GM23248 (cell line): ENCODE measurements at regions not wholly inside any gene's neighbourhood (a gene's known extent, or its start where the extent isn't known, plus 50 kb on each side); places are given as distances from the start of the nearest gene placed in this dataset.
A peak's percentile ranks its signal among the peaks of the same experiment; 100 is the strongest.

Source experiments
- DNase-seq: peaks from one replicate; pipeline ENCODE4 v3.0.0-alpha.2; 2015
- H2AFZ ChIP-seq: fragments of 200-600 bp; sonication (generic); 2 replicates; pipeline ENCODE4 v1.6.1; 2016; ENCODE audit warnings: antibody characterized with exemption
- H3F3A ChIP-seq: fragments of 200-600 bp; sonication (generic); 2 replicates; pipeline ENCODE4 v1.6.1; 2016; ENCODE audit warnings: mild to moderate bottlenecking, antibody characterized with exemption, mixed run types; ENCODE audit not compliant: insufficient read depth
- H3K27ac ChIP-seq: fragments of 200-600 bp; sonication (generic); 2 replicates; pipeline ENCODE4 v1.5.1; 2016; ENCODE audit warnings: mild to moderate bottlenecking
- H3K27me3 ChIP-seq: fragments of 200-600 bp; sonication (generic); replicated peaks from 2 replicates; pipeline ENCODE4 v1.6.1; 2016; ENCODE audit warnings: mild to moderate bottlenecking; ENCODE audit not compliant: insufficient read depth
- H3K36me3 ChIP-seq: fragments of 200-600 bp; sonication (generic); 2 replicates; pipeline ENCODE4 v1.6.1; 2016; ENCODE audit warnings: low read depth, mild to moderate bottlenecking
- H3K4me1 ChIP-seq: fragments of 200-600 bp; sonication (generic); 2 replicates; pipeline ENCODE4 v1.6.1; 2016; ENCODE audit warnings: mild to moderate bottlenecking; ENCODE audit not compliant: insufficient read depth
- H3K4me2 ChIP-seq: fragments of 200-600 bp; sonication (generic); one replicate; pipeline ENCODE4 v1.6.1; 2016; ENCODE audit warnings: mild to moderate bottlenecking; ENCODE audit not compliant: unreplicated experiment
- H3K4me3 ChIP-seq: fragments of 200-600 bp; sonication (generic); 2 replicates; pipeline ENCODE4 v1.5.1; 2016; ENCODE audit warnings: mild to moderate bottlenecking
- H3K79me2 ChIP-seq: fragments of 200-600 bp; sonication (generic); 2 replicates; pipeline ENCODE4 v1.6.1; 2016; ENCODE audit warnings: mild to moderate bottlenecking; ENCODE audit not compliant: insufficient read depth
- H3K9ac ChIP-seq: fragments of 200-600 bp; sonication (generic); 2 replicates; pipeline ENCODE4 v1.6.1; 2016; ENCODE audit warnings: mild to moderate bottlenecking
- H3K9me2 ChIP-seq: fragments of 200-600 bp; sonication (generic); 2 replicates; pipeline ENCODE4 v1.6.1; 2016; ENCODE audit warnings: mixed run types, mild to moderate bottlenecking, moderate library complexity; ENCODE audit not compliant: insufficient read depth
- H3K9me3 ChIP-seq: fragments of 200-600 bp; sonication (generic); one replicate; pipeline ENCODE4 v1.6.1; 2017; ENCODE audit warnings: low read depth
- H4K20me1 ChIP-seq: fragments of 200-600 bp; sonication (generic); 2 replicates; pipeline ENCODE4 v1.6.0; 2016; ENCODE audit not compliant: insufficient read depth
- EZH2 ChIP-seq: fragments of 200-600 bp; sonication (generic); IDR thresholded peaks from 2 replicates; pipeline ENCODE4 v1.6.1; 2018; ENCODE audit warnings: antibody characterized with exemption, mild to moderate bottlenecking; ENCODE audit not compliant: insufficient read depth, poor library complexity, severe bottlenecking
- EZH2phosphoT487 ChIP-seq: fragments of 200-600 bp; sonication (generic); IDR thresholded peaks from 2 replicates; pipeline ENCODE4 v1.6.1; 2018; ENCODE audit warnings: antibody characterized with exemption, moderate library complexity, mild to moderate bottlenecking, low read depth; ENCODE audit not compliant: insufficient read depth
- WGBS, 2 experiments: methylation state at CpG; one replicate each; pipeline ENCODE4 v1.1.6; 2015 to 2017; ENCODE audit warnings: low lambda C conversion rate in 2 of 2, low coverage in 1 of 2; ENCODE audit errors: missing lambda C conversion rate in 2 of 2; 5-methylcytosine and 5-hydroxymethylcytosine counted together
- in situ Hi-C: fragments of 300-500 bp; cut with MboI; formaldehyde crosslinking; loops from 2 replicates; pipeline ENCODE4 v1.15.0; 2020

DNA sequence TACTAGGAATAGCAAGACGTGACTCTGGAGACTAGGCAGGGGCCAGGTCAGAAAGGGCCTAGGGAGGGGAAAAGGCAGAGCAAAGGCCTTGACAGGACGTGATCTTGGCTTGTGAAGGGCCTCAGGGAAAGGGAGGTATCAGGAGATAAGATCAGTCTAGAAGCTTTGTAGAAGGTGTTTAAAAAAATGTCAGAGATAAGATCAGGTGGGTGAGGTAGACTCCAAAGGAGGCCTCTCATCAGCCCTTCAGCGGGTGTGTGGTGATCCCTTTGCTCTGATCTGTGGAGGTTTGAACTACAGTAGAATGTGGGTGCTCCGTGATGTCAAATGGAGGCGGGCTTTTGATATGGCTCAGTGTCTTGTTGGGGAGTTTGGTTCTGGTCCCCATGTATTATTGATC lies 78.8 kb upstream of the PRPS1 start:
- H3K9me3 ChIP-seq = no peaks in the 10 kb centered on the region
- WGBS, 2 experiments = 90 to 95% methylated on average over 2 to 5 of the region's 5 CpGs
- no peaks in the 10 kb centered on the region for H3K36me3 ChIP-seq
- H3K4me2 ChIP-seq = no peak overlapping the region
- no peak for TF ChIP-seq EZH2
- TF ChIP-seq EZH2phosphoT487 = no peak
- H4K20me1 ChIP-seq = no peaks in the 10 kb centered on the region
- H3F3A ChIP-seq = no peaks in the 10 kb centered on the region
- H3K4me1 ChIP-seq = peaks cover 7% of the 10 kb centered on the region
- H3K9me2 ChIP-seq = no peaks in the 10 kb centered on the region
- no peak overlapping the region for H3K9ac ChIP-seq
- H3K79me2 ChIP-seq = no peaks in the 10 kb centered on the region
- no peaks in the 10 kb centered on the region for H3K27me3 ChIP-seq
- DNase-seq = no peak
- no peak overlapping the region for H3K27ac ChIP-seq
- in situ Hi-C loops = loop anchor here (10.0 kb wide), 1 partner anchor 95 kb away; no protein-coding TSS in a partner anchor
- no peak overlapping the region for H3K4me3 ChIP-seq
- no peak overlapping the region for H2AFZ ChIP-seq

DNA sequence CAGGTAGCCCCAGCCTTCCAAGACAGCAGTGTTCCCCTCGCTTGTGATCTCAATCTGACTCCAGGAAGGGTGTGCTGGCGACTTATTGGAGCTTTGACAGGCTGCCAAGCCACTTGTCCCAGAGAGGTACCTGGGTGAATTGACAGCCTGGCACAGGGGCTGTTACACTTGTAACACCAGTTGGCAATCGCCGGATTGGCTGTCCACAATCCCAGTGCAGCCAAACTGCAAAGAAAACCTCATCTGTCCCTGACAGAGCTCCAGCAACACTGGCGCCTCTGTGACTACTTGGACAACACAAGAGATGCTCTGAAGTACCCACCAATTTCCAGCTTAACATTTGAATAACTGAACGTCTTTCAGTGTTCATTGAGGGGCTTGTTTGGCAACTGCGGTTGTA lies 76.8 kb upstream of the PRPS1 start:
- Histone ChIP-seq H3K9me2 (no peaks in the 10 kb centered on the region), H3K27me3 (no peaks in the 10 kb centered on the region), H3K4me2 (no peak overlapping the region), H3K9me3 (no peaks in the 10 kb centered on the region), H3K9ac (no peak overlapping the region), H3K4me3 (no peak overlapping the region), H3K79me2 (no peaks in the 10 kb centered on the region), H3K36me3 (no peaks in the 10 kb centered on the region), H3F3A (no peaks in the 10 kb centered on the region), H4K20me1 (no peaks in the 10 kb centered on the region), H3K4me1 (peaks cover 7% of the 10 kb centered on the region), H3K27ac (no peak overlapping the region), H2AFZ (no peak overlapping the region)
- in situ Hi-C loops = no loop called here
- DNase-seq = no peak
- WGBS, 2 experiments = 38 to 64% methylated on average over 4 to 5 of the region's 7 CpGs
- TF ChIP-seq EZH2 = no peak
- no peak for TF ChIP-seq EZH2phosphoT487

DNA sequence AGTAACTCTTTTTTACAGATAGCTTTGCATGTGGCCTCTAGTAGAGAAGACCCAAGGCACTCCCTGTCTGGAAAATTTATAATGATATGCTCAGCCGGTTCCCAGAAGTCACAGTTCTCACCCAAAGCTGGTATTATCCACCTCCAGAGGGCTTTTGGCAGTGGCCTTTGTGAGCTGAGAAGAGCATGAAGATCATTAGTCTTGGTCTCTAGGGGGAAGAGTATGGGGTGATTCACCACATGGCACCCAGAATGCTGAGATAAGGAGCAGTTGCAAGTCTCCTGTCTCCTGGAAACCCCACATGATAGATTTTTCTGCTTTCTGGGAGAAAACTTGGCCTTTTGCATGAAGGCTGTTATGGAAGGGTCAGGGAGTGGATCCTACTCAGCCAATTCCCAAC lies 75.4 kb upstream of the PRPS1 start:
- no peak overlapping the region for H3K9ac ChIP-seq
- in situ Hi-C loops = no loop called here

DNA sequence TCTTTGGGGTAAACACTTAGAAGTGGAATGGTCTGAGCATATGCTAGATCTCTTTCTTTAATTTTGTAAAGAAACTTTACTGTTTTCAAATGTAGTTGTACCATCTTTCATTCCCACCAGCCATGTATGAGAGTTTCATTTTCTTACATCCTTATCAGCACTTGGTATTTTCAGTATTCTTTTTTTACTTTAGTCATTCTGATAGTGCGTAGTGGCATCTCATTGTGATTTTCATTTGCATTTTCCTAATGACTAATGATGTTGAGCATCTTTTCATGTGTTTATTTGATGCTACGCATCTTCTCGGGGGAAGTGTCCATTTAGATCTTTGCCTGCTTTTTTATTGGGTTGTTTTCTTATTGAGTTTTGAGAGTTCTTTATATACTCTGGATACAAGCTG lies 71.3 kb upstream of the PRPS1 start:
- no peak overlapping the region for H2AFZ ChIP-seq

More for the DNA sequence above, 75.4 kb upstream of the PRPS1 start:
- Histone ChIP-seq H3K9me2 (no peaks in the 10 kb centered on the region), H3K36me3 (no peaks in the 10 kb centered on the region), H3K9me3 (no peaks in the 10 kb centered on the region), H3K4me3 (no peak overlapping the region), H3K4me1 (peaks cover 7% of the 10 kb centered on the region), H3K4me2 (no peak overlapping the region), H4K20me1 (no peaks in the 10 kb centered on the region), H3K79me2 (no peaks in the 10 kb centered on the region), H2AFZ (no peak overlapping the region), H3K27ac (no peak overlapping the region), H3K27me3 (no peaks in the 10 kb centered on the region), H3F3A (no peaks in the 10 kb centered on the region)
- no peak for TF ChIP-seq EZH2phosphoT487
- TF ChIP-seq EZH2 = no peak
- WGBS, 2 experiments = 31 to 43% methylated on average over 1 of the region's 1 CpG
- DNase-seq = peak; percentile 54

DNA sequence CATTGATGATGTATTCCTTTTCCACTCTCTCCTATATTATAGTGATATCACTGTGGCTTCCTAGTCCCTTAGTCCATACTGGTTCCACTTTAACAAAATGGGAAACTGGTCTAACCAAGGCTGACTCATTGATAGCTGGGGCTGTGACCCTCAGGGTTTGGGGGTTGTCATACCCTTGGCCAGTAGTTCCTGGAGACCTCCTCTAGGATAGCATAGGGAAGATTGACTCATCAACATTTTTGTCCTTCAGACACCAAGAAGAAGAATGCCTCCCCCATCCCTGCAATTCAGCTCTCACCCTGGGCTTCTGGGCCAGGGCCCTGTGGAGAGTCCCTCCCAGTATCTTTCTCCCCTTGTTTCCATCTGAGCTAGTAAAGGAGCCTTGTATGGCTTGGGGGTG lies 68.8 kb upstream of the PRPS1 start:
- H3K4me2 ChIP-seq = no peak overlapping the region
- in situ Hi-C loops = no loop called here

More for the DNA sequence above, 71.3 kb upstream of the PRPS1 start:
- Histone ChIP-seq H3K27ac (no peak overlapping the region), H4K20me1 (no peaks in the 10 kb centered on the region), H3K9ac (no peak overlapping the region), H3K4me3 (no peak overlapping the region), H3K4me1 (peaks cover 24% of the 10 kb centered on the region), H3F3A (peaks cover 3% of the 10 kb centered on the region; the same call in 1 of the 2 replicates), H3K27me3 (no peaks in the 10 kb centered on the region), H3K4me2 (no peak overlapping the region), H3K9me3 (no peaks in the 10 kb centered on the region), H3K9me2 (no peaks in the 10 kb centered on the region), H3K36me3 (no peaks in the 10 kb centered on the region), H3K79me2 (no peaks in the 10 kb centered on the region)
- no peak for DNase-seq
- in situ Hi-C loops = no loop called here
- WGBS, 2 experiments = 100% methylated on average over 3 of the region's 3 CpGs
- TF ChIP-seq EZH2phosphoT487 (no peak), EZH2 (no peak)

More for the DNA sequence above, 68.8 kb upstream of the PRPS1 start:
- peaks cover 35% of the 10 kb centered on the region for H3K4me1 ChIP-seq
- H3K9ac ChIP-seq = no peak overlapping the region
- H3K9me2 ChIP-seq = no peaks in the 10 kb centered on the region
- no peak overlapping the region for H2AFZ ChIP-seq
- H3K27ac ChIP-seq = no peak overlapping the region
- H3K27me3 ChIP-seq = no peaks in the 10 kb centered on the region
- H3F3A ChIP-seq = peaks cover 18% of the 10 kb centered on the region; the same call in 1 of the 2 replicates
- H3K36me3 ChIP-seq = no peaks in the 10 kb centered on the region
- no peaks in the 10 kb centered on the region for H3K9me3 ChIP-seq
- H3K4me3 ChIP-seq = no peak overlapping the region
- TF ChIP-seq EZH2phosphoT487 (no peak), EZH2 (no peak)
- DNase-seq = peak; percentile 27
- H4K20me1 ChIP-seq = no peaks in the 10 kb centered on the region
- no peaks in the 10 kb centered on the region for H3K79me2 ChIP-seq
